IMR-90 (cell line): ENCODE measurements at regions not wholly inside any gene's neighbourhood (a gene's known extent, or its start where the extent isn't known, plus 50 kb on each side); places are given as distances from the start of the nearest gene placed in this dataset.
"Not testable (repeated sequence)": the region's sequence is repeated elsewhere in the genome, so short reads cannot be mapped to it uniquely, and the experiment has no call there.

ENCODE experiments used
- ATAC-seq: fragments of 200-7000 bp; cut with Tn5 transposase; 2 replicates; pipeline ENCODE4 v1.9.1; 2020; ENCODE audit warnings: low read depth, mild to moderate bottlenecking, moderate library complexity
- BruUV-seq: library from RNA; stranded (reverse); fragments of 400-500 nt; replicated peaks from 2 replicates; lab custom pipeline; 2021; lab: Mats Ljungman, UMichigan
- CTCF ChIA-PET: fragments of 300-600 bp; formaldehyde crosslinking; extraction: SDS; loops from one replicate; lab custom pipeline; 2021; ENCODE audit warnings: antibody characterized with exemption; lab: Yijun Ruan, JAX
- POLR2A ChIA-PET: fragments of 300-600 bp; sonication (Branson Sonifier 250); formaldehyde crosslinking; loops from one replicate; lab custom pipeline; 2022; ENCODE audit warnings: antibody characterized with exemption; ENCODE audit not compliant: unreplicated experiment; lab: Charles Lee
- DNase-seq: peaks from one replicate; pipeline ENCODE4 v3.0.0; 2013
- H2AFZ ChIP-seq: replicated peaks from 2 replicates; pipeline ENCODE3; 2013; ENCODE audit warnings: low read length, mild to moderate bottlenecking; ENCODE audit not compliant: poor library complexity
- H2AK5ac ChIP-seq: 2 replicates; pipeline ENCODE4 v1.6.1; 2013; ENCODE audit warnings: low read depth, low read length, inconsistent platforms
- H2AK9ac ChIP-seq: replicated peaks from 2 replicates; pipeline ENCODE3; 2013; ENCODE audit warnings: mild to moderate bottlenecking, low read depth, low read length, moderate library complexity; ENCODE audit not compliant: poor library complexity
- H2BK120ac ChIP-seq: 2 replicates; pipeline ENCODE4 v1.6.1; 2013; ENCODE audit warnings: low read depth, low read length, inconsistent platforms
- H2BK15ac ChIP-seq: 3 replicates; pipeline ENCODE4 v1.6.1; 2013; ENCODE audit warnings: low read depth, low read length, inconsistent platforms
- H2BK20ac ChIP-seq: 2 replicates; pipeline ENCODE4 v1.6.1; 2013; ENCODE audit warnings: low read depth, mild to moderate bottlenecking, inconsistent platforms, low read length, moderate library complexity
- H2BK5ac ChIP-seq: 2 replicates; pipeline ENCODE4 v1.6.1; 2013; ENCODE audit warnings: mild to moderate bottlenecking, low read depth, low read length, inconsistent platforms; ENCODE audit not compliant: poor library complexity, severe bottlenecking
- H3K14ac ChIP-seq: replicated peaks from 2 replicates; pipeline ENCODE4 v1.6.1; 2013; ENCODE audit warnings: low read depth, low read length, inconsistent platforms
- H3K18ac ChIP-seq: 2 replicates; pipeline ENCODE4 v1.6.1; 2013; ENCODE audit warnings: low read depth, low read length, control low read depth
- H3K23ac ChIP-seq: 2 replicates; pipeline ENCODE4 v1.6.1; 2013; ENCODE audit warnings: low read depth, low read length, inconsistent platforms
- H3K27ac ChIP-seq: 2 replicates; pipeline ENCODE4 v1.5.1; 2013; ENCODE audit warnings: mild to moderate bottlenecking, control low read depth, low read length; ENCODE audit not compliant: insufficient read depth
- H3K27me3 ChIP-seq: 2 replicates; pipeline ENCODE4 v1.6.1; 2013; ENCODE audit warnings: low read length; ENCODE audit not compliant: control insufficient read depth, insufficient read depth
- H3K36me3 ChIP-seq: 2 replicates; pipeline ENCODE4 v1.6.1; 2013; ENCODE audit warnings: low read length, mixed read lengths; ENCODE audit not compliant: control insufficient read depth, insufficient read depth
- H3K4ac ChIP-seq: 2 replicates; pipeline ENCODE4 v1.6.1; 2013; ENCODE audit warnings: low read depth, low read length, inconsistent platforms
- H3K4me1 ChIP-seq: 2 replicates; pipeline ENCODE4 v1.6.1; 2013; ENCODE audit warnings: low read length, mixed read lengths; ENCODE audit not compliant: control insufficient read depth, insufficient read depth
- H3K4me2 ChIP-seq: 2 replicates; pipeline ENCODE4 v1.6.1; 2013; ENCODE audit warnings: low read depth, mild to moderate bottlenecking, control low read depth, low read length, moderate library complexity
- H3K4me3 ChIP-seq: 2 replicates; pipeline ENCODE4 v1.5.1; 2013; ENCODE audit warnings: low read depth, mild to moderate bottlenecking, control low read depth, low read length, moderate library complexity; ENCODE audit not compliant: insufficient read depth
- H3K56ac ChIP-seq: 2 replicates; pipeline ENCODE4 v1.6.1; 2013; ENCODE audit warnings: low read length, inconsistent platforms; ENCODE audit not compliant: insufficient read depth; ENCODE audit errors: extremely low read depth
- H3K79me1 ChIP-seq, 2 experiments: 2 replicates each; pipeline ENCODE4 v1.6.1; 2013; ENCODE audit warnings: low read length in 2 of 2, inconsistent platforms in 1 of 2, low read depth in 1 of 2
- H3K9ac ChIP-seq: 2 replicates; pipeline ENCODE4 v1.6.1; 2013; ENCODE audit warnings: low read depth, low read length, control low read depth
- H3K9me1 ChIP-seq: 2 replicates; pipeline ENCODE4 v1.6.1; 2013; ENCODE audit warnings: low read length, inconsistent platforms; ENCODE audit not compliant: insufficient read depth
- H3K9me3 ChIP-seq: 2 replicates; pipeline ENCODE4 v1.6.1; 2013; ENCODE audit warnings: low read length; ENCODE audit not compliant: control insufficient read depth, insufficient read depth
- H4K20me1 ChIP-seq: 2 replicates; pipeline ENCODE4 v1.6.1; 2013; ENCODE audit warnings: low read length, inconsistent platforms; ENCODE audit not compliant: insufficient read depth
- H4K5ac ChIP-seq: 2 replicates; pipeline ENCODE4 v1.6.1; 2013; ENCODE audit warnings: mild to moderate bottlenecking, low read depth, low read length, control low read depth
- H4K8ac ChIP-seq, 2 experiments: 2 replicates each; pipeline ENCODE4 v1.6.1; 2013; ENCODE audit warnings: low read depth in 2 of 2, low read length in 2 of 2, control low read depth in 1 of 2, inconsistent platforms in 1 of 2
- H4K91ac ChIP-seq: 2 replicates; pipeline ENCODE4 v1.6.1; 2013; ENCODE audit warnings: low read depth, low read length, inconsistent platforms; ENCODE audit not compliant: insufficient read depth
- WGBS, 2 experiments: methylation state at CpG; one replicate each; pipeline versions ENCODE4 v1.1.5 to v1.1.7; 2013; ENCODE audit warnings: missing lambda C conversion rate in 2 of 2; ENCODE audit not compliant: insufficient read length in 1 of 2; ENCODE audit errors: extremely low coverage in 2 of 2; 5-methylcytosine and 5-hydroxymethylcytosine counted together
- dilution Hi-C: fragments of 300-500 bp; cut with HindIII; formaldehyde crosslinking; loops from one replicate; pipeline ENCODE4 v1.14.3; 2018; ENCODE audit warnings: low sequenced_read_pairs; ENCODE audit not compliant: unreplicated experiment
- in situ Hi-C: fragments of 300-500 bp; cut with MboI; formaldehyde crosslinking; loops from 3 replicates; pipeline ENCODE4 v1.14.3; 2019; ENCODE audit warnings: low sequenced_read_pairs, inconsistent platforms, mixed read lengths
- intact Hi-C: fragments of 100-400 bp; cut with micrococcal nuclease; formaldehyde crosslinking; loops from 2 replicates; pipeline ENCODE4 v1.10.0; 2022

GRCh38 chr6:37084665-37085064 lies 79.2 kb downstream of the FGD2 start:
- H3K27ac ChIP-seq, H3K18ac ChIP-seq, H4K8ac ChIP-seq, H2AK5ac ChIP-seq, H3K27me3 ChIP-seq, H4K91ac ChIP-seq, H3K36me3 ChIP-seq, H2BK20ac ChIP-seq, H2BK120ac ChIP-seq, H3K23ac ChIP-seq, H4K5ac ChIP-seq, H2BK5ac ChIP-seq, DNase-seq, H3K9me3 ChIP-seq, H3K9ac ChIP-seq, H2AK9ac ChIP-seq, H3K4me3 ChIP-seq, H3K4me1 ChIP-seq, H3K56ac ChIP-seq, H3K14ac ChIP-seq, H3K4ac ChIP-seq, H2BK15ac ChIP-seq, in situ Hi-C loops, POLR2A ChIA-PET, H3K4me2 ChIP-seq, H2AFZ ChIP-seq, H3K9me1 ChIP-seq, ATAC-seq, H4K20me1 ChIP-seq, intact Hi-C loops, dilution Hi-C loops, BruUV-seq, H3K79me1 ChIP-seq: not testable (repeated sequence)
- CTCF ChIA-PET = interaction anchor here (1.3 kb wide), 1 partner anchor 16 kb away, joined by 3 read pairs; no protein-coding TSS in a partner anchor
- no CpG with 5 or more reads among the region's 4 CpGs for WGBS, 2 experiments
